Kasumi-1 (cell line): ENCODE measurements at regions not wholly inside any gene's neighbourhood (a gene's known extent, or its start where the extent isn't known, plus 50 kb on each side); places are given as distances from the start of the nearest gene placed in this dataset.
A peak's percentile ranks its signal among the peaks of the same experiment; 100 is the strongest.

ENCODE experiments used
- DNase-seq, 2 experiments: peaks; one replicate each; lab custom pipeline; 2025; lab: John Stamatoyannopoulos, UW

DNA sequence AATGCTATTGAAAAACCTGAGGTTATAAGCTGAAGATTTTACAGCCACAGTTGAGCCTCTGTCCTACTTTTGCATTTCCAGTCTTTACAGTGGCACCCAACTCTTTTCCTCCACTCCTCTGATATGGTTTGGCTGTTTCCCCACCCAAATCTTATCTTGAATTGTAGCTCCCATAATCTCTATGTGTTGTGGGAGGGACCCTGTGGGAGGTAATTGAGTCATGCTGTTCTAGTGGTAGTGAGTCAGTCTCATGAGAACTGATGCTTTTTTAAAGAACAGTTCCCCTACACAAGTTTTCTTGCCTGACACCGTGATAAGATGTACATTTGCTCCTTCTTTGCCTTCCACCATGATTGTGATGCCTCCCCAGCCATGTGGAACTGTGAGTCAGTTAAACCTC, 646.1 kb upstream of the SEMA6A start:
- DNase-seq, result no peak

DNA sequence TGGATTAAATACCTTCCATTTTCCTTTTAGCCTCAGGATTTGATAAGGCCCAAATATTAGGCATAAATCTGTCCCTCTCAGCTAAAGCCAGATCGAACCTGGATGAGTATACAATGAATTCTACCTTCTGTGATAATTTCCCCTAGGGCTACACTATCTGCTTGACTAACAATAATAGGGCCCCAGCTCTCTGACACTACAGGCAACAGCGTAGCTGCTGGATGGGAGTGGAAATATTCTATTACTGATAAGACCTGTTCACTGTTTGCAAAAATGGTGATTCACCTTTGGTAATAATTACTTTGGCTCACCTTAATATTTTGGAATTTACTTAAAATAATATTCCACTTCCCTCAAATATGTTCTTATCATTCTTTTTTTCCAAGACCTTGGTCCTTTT, 644.2 kb upstream of the SEMA6A start:
- no peak for DNase-seq

DNA sequence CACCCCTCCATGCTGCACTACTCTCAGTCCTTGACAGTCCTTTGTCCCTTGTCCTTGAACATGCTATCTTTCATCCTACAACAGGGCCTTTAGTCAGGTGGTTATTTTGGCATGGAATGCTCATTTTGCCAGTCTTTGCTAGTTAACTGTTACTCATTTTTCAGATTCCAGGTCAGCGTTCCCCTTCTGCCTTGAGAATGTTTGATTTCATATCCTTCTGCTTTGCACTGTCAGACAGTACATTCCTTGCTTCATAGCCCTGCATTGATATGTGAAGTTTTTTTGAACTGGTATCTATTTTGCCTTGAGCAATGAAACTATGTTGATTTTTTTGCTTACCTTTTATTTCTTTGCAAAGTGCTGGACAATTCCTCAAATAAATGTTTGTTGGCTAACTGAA, 638.2 kb upstream of the SEMA6A start:
- DNase-seq, result no peak

DNA sequence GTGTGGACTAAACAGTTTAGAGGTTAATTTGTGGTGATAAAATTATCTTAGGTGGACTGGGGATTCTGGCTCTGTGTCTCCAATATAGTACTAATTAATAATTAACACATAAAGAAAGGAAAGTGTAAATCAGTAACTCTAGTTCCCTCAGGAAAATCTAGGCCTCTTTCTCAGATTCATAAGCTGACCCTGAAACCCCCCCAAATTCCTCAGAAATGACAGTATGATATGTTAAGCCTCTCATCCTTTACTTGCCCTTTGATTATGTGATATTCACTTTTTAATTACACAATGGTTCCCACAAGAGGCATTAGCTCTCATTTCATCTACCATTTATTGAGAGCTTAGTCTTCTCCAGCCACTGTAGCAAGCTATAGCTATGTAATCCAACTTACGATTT, 636.2 kb upstream of the SEMA6A start:
- no peak for DNase-seq

DNA sequence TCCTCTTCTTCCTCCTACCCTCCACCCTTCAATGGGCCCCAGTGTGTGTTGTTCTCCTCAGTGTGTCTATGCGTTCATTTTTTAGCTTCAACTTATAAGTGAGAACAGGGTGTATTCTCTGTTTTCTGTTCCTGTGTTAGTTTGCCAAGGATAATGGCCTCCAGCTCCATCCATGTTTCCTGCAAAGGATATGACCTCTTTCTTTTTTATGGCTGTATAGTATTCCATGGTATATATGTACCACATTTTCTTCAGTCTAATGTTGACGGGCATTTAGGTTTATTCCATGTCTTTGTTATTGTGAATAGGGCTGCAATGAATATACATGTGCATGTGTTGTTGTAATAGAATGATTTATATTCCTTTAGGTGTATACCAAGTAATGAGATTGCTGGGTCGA, 634.9 kb upstream of the SEMA6A start:
- no peak for DNase-seq

DNA sequence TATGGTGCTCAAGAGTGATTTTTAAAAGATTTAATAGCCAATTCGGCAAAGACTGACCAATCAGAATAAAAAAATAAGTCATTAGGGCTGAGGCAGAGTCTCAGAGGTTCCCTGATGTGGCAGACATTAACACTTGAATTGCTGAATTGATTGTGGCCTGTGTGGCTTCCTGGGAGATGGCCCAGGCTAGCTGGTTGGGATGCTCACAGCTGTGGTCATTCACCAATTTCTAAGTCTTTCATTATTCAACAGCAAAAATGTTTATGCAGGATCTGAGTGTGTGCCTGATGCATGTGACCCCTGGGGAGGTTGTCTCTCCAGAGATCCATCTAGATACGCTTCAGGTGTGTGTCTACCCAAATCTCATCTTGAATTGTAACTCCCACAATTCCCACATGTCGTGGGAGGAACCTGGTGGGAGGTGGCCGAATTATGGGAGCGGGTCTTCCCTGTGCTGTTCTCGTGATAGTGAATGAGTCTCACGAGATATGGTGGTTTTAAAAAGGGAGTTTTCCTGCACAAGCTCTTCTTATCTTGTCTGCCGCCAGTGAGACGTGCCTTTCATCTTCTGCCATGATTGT, 632.6 kb upstream of the SEMA6A start:
- no peak for DNase-seq

DNA sequence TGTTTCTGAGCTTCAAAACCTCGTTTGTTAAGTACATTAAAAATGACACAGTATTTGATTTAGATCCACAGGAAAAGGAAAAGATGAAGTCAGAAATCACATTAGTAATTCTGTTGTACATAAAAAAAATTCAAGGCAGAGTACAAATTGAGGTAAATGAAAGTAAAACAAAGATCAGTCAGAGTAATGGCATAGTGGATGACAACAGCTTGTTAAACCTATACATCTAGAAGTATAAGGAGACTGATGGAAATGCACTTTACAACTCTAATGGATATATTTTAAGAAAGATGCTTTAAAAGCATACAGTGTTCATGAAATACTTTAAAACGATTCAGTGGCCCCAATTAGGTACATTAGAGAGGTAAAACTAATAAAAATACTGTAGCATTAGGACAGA, 631.3 kb upstream of the SEMA6A start:
- no peak for DNase-seq

DNA sequence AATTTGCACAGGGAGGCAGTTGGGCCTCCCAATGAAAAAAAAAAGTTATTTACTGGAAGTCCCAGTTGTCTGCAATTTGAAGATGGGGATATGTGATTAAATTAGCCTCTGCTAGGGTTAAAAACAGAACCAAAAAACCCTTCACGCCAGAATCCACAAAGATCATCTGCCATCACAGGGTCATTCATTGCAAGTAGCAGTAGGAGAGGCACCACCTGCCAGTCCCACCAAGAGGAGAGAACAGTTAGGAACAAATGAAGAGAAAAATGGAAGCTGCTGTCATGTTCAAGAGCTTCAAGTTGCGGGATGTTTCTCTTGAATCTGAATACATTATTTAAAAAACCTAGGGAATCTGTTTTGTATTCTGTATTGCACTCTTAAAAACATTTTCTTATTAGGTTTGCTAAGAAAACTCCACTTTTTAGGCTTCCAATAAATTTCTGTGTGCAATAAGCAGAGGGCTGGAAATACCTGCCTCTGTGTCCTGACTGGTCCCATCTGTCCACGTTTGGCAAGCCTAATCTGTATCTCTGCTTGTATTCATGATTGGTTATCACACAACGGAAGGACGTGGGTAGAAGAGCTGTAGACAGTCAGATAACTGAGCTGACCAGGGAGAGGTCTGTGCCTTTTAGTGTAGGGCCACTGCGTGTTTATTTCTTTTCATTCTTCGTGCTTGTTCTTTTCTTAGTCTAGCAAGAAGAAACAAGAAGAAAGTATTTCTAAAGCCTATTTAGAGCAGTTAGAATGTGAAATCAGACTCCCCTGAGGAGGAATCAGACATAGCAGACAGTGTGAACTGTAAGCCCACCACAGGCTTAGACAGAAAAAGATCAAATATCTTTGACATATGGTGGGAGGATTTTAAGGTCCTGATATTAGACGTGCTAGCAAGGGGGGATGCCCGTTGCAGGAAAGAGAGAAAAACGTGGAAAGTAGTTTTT, 630.6 kb upstream of the SEMA6A start:
- DNase-seq, result no peak

DNA sequence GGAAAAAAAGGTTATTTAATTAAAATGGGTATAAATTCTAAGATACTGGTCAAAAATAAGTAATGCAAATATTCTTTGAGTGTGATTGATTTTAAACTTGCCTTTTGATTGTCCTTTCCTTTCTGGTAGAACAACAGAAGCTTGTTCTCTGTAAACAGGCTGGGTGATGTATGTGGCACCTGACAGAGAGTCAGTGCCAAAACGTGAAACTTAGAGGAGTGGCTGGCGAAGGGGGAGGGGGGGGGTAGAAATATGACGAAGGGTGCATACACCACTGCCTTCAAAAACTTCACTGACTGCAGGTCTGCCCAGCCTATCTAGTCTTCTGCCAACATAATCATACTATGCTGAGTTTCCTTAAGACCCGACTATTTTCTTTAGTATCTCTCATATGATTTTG, 629.8 kb upstream of the SEMA6A start:
- DNase-seq, result no peak

DNA sequence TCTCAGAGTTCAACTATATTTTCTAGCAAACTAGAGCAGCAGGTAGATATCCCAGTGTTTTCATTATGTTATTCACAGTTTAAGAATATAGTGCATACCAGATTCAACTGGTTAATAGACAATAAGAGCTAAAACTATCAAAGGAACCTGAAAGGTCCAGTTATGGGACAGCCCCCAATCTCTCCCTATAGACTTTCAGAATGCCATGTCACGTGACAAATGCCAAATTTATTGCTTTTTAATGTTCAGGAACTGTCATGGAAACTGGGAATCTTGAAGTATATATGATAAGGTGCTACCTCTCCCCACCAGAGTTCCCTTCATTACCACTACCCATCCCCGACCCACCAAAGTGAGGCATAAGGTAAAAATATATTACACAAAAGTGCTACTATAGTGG, 629.0 kb upstream of the SEMA6A start:
- no peak for DNase-seq

DNA sequence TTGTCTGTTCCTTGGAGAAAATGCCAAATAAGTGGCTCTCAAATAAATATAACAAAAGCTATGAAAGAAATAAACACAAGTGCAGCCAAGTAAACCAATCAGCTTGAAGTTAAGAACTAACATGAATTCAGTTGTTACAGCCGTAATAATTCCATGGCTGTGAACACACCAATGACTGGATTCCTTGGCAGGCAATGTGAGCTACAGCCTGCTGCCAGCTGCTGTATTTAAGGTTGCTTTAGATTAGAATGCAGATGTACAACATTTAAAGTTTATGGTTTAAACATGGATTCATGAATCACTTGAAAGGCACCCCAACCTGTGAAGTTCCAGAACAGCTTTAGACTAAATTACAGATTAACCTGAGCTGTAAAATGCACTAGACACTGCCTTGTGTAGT, 626.4 kb upstream of the SEMA6A start:
- no peak for DNase-seq

DNA sequence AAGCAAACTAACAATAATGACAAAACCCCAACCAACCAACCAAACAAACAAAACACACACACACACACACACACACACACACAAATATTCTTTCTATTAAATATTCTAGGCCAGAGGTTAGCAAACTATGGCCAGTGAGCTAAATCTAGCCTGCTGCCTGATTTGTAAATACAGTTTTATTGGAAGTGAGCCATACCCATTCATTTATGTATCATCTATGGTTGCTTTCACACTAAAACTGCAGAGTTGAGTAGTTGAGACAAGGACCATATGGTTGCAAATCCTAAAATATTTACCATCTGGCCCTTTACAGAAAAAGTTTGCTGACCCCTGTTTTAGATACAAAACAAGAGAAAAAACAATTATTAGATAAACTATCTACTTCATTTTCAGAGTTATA, 620.5 kb upstream of the SEMA6A start:
- DNase-seq, result no peak

DNA sequence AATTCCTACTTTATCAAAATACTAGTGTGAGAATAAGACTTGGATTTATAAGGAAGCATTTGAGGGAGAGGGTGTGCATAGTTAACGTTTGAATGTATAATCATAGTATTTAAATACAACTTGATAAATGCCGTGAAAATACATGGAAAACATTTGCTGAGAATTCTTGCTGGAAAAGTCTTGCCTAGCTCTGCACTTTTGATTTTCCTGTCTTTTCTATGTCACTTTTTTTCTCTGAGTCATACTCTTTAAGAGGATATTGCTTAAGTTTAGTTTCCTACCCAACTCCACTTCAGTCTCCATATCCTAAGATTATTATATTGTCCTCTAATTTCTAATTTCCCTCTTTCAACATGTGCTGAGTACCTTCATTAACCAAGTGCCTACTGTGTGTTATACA, 616.6 kb upstream of the SEMA6A start:
- peak in 1 of 2 experiments; percentile 2 for DNase-seq

DNA sequence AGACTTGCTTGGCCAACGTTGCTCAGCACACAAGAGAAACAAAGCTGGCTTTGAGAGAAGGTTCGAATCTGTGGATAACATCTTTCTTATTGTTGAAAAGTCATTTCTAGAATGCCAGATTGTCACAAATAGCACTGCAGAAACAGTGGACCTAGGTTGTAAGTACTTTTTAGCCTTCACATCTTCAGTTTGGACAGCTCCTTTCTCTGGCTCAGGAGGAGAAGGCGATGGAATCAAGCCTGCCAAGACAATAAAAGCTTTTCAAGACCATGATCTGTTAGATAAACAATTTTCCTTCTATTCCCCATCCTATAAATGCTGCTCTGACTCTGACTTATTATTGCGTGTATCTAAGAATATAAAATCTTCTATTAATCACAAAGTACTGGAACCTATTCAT, 615.2 kb upstream of the SEMA6A start:
- no peak for DNase-seq

DNA sequence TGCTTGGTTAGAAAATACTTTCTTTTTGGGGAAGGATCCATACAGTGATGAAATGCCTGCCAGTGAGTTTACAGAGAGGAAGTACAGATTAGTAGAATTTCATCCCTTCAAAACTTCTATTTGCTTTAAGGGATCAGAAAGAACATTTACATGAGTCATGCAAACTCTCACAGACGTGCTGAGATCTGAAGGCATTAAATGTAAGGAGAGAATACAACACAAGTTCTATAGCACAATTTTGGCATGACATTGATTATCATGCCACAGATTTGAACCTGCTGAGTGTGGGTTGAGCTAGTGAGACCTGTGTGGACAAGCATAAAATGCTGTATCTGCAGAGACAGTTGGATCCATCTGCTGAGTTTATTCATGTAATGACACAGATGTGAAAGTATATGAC, 613.6 kb upstream of the SEMA6A start:
- DNase-seq, result peak; percentile 3 to 18

DNA sequence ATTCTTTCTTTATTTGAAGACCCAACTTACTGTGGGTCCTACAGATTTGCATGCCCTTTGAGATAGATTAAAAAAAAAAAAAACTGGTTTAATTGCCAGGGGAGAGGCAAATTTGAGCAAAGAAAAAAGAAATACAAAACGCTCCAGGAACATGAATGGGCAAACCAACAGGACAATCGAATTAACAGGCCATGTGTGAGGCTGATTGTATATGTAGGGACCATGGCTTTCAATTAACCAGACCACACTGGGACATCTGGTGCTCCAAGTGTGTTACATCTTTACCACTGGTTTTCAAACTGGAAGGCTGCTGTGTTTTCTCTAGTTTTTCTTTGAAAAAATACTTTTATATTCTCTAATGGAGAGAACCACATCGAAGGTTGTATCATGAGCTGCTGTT, 612.1 kb upstream of the SEMA6A start:
- DNase-seq, result no peak

DNA sequence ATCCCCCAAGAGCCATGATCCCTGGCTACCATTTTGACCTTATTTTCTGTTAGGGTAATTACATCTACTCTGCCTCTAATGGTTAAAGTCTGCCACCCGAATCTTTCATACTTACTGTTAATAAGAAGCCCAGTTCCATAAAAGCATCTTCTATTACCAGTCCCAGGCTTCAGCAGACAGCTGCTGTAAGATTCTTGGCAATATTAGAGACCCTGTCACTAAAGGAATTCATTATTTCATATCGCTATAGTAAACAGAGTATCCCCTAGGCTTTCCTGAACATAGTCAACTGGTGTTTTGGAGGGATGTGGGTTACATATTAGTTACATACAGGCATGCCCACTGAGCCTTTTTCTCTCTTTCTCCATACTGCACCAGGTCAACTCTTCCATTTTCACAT, 608.7 kb upstream of the SEMA6A start:
- no peak for DNase-seq

DNA sequence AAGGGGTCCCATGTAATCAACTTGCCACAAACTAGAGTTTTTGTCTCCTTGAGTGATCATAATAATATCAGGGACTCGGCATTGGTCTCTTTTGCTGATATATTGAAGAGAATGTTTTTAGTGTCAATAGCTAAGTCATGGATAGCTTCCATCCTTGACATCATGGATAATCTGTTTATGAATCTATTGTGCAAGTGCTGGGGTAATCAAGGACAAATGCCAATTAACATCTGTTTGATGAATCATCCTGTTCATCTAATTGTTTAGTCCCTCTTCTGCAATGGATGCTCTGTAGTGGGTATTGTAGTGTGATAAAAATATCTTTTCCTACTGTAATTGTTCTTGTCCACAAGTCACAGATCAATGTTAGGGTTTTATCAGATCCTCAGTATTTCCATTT, 607.5 kb upstream of the SEMA6A start:
- no peak for DNase-seq

DNA sequence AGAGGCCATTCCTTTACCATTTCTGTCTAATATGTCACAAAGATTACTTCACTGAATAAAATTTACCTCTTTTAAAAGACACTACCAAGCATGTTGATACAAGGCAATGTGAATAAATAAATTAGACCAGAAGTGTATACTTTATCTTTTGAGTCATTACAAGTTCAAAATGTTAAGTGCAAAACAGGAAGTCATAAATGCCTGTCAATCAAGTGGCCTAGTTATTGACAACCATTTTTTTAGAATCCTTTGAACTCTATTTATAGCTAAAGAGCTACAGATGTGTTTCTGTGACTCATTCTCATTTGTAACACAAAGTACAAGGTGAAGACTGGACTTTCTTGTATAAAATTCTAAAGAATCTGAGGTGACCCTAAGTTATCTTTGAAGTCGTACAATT, 602.7 kb upstream of the SEMA6A start:
- no peak for DNase-seq

DNA sequence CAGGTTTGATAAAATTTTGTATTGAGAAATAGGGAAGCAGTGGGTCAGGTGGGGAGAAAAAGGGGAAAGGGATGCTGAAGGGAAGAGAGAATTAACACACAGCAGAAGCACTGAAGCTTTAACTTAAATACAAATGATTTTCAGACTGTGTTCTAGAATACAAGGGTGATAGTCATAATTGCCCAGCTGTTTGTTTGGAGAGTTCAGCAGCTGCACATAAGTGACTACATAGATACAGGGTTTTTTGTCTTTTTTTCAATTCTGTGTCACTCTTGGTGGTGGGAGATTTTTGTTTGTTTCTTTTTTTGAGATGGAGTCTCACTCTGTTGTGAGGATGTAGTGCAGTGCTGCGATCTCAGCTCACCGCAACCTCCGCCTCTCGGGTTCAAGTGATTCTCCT, 590.4 kb upstream of the SEMA6A start:
- no peak for DNase-seq

DNA sequence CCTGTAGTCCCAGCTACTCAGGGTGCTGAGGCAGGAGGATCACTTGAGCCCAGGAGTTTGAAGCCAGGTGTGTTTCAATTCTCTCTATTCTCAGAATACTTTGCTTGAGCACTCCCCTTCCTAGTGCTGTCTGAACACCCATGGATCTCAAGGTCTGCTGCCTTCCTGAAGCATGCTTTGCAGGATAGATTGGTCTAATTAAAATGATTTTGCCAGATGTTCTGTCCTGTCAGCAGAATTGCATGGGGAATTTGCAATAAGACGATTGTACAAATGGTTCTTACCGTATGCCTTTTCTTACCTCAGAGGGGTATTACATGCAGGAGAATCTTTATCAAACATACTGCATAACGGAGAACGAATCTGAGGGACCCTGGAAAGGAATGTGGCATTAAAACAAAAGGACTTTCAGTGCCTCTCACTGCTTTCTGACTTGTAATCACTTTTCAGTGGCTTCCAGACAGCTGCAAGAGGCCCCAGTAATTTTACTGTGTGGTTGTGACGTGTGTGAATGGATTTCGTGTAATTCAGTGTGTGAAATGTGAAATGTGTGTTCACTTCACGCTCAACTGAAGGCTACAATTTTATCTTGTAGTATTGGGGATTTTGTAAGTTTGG, 587.2 kb upstream of the SEMA6A start:
- no peak for DNase-seq

DNA sequence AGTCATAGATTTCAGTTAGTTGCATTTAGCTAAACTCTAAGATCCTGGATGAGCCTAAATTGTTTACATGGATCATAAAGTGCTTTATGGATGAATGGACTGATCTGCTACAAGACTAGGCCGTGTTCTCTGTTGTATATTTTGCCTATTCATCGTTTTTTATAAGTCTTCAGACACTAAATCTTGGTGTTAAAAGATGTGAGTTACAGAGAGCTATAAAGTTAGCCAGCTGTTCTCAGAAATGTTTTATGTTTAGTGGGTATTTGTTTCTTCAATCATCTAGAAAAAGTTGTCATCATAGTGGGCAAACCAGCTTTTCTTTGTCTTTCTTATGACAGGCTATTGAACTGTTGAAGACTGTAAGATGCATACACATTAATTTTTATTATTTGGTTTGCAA, 585.8 kb upstream of the SEMA6A start:
- DNase-seq, result no peak

DNA sequence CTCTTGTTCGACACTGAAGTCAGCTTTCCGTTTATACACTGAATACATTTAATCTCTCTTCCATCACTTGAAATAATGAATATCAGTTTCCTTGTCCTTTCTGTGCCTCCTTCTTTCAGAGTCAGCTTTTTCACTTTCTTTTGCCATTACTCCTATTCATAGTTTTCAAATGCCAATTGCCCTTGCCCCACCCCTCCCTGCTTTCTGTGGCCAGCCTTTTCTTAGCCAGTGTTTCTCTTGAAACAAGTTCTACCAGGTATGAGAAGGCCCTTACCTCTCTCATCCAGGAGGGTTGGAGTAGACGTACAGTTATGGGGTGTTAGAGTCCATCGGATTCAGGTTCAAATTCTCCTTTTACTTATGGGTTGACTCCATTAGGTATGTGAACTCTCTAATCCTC, 574.7 kb upstream of the SEMA6A start:
- DNase-seq, result no peak
